Transverse colon (tissue), 4 donors: ENCODE measurements at regions not wholly inside any gene's neighbourhood (a gene's known extent, or its start where the extent isn't known, plus 50 kb on each side); places are given as distances from the start of the nearest gene placed in this dataset.
"Not testable (repeated sequence)": the region's sequence is repeated elsewhere in the genome, so short reads cannot be mapped to it uniquely, and the experiment has no call there.

Experiments used
- DNase-seq: peaks from one replicate; pipeline ENCODE4 v3.0.0-alpha.2; 2019
- H3K27ac ChIP-seq, 4 donors: fragments of 200-600 bp; sonication (generic); 2 replicates each; pipeline ENCODE4 v1.5.1; 2016 to 2018; ENCODE audit warnings: inconsistent platforms in 4 of 4
- H3K27me3 ChIP-seq: fragments of 200-600 bp; sonication (generic); 2 replicates; pipeline ENCODE4 v1.5.1; 2017; ENCODE audit warnings: inconsistent platforms
- H3K36me3 ChIP-seq, 4 donors: fragments of 200-600 bp; sonication (generic); 2 replicates each; pipeline ENCODE4 v1.5.1; 2017 to 2019; ENCODE audit warnings: inconsistent platforms in 4 of 4
- H3K4me1 ChIP-seq, 4 donors: fragments of 200-600 bp; sonication (generic); 2 replicates each; pipeline ENCODE4 v1.5.1; 2017 to 2020; ENCODE audit warnings: inconsistent platforms in 4 of 4
- H3K4me3 ChIP-seq, 4 donors: fragments of 200-600 bp; sonication (generic); 1 replicate in 1 of 4; 2 replicates in 3 of 4; pipeline versions ENCODE4 v1.5.1 to v1.6.1; 2017 to 2019; ENCODE audit warnings: inconsistent platforms in 4 of 4
- H3K9me3 ChIP-seq, 2 donors: fragments of 200-600 bp; sonication (generic); 2 replicates each; pipeline ENCODE4 v1.5.1; 2017 to 2019; ENCODE audit warnings: inconsistent platforms in 2 of 2
- EP300 ChIP-seq: sonication (generic); formaldehyde crosslinking; IDR thresholded peaks from one replicate; pipeline ENCODE4 v1.6.1; 2017; ENCODE audit warnings: antibody characterized with exemption, low read depth
- POLR2A ChIP-seq: fragments of 450-650 bp; IDR thresholded peaks from one replicate; pipeline ENCODE4 v1.6.1; 2016; ENCODE audit warnings: antibody characterized with exemption, mild to moderate bottlenecking, moderate library complexity
- POLR2AphosphoS5 ChIP-seq, 3 donors: sonication (generic); formaldehyde crosslinking; IDR thresholded peaks; one replicate each; pipeline ENCODE4 v1.6.1; 2016; ENCODE audit warnings: antibody characterized with exemption in 3 of 3
- WGBS, 2 donors: methylation state at CpG; one replicate each; pipeline ENCODE4 v1.1.5; 2018; ENCODE audit warnings: low coverage in 1 of 2; 5-methylcytosine and 5-hydroxymethylcytosine counted together
- in situ Hi-C, 4 donors: fragments of 200-750 bp; cut with MboI; loops; one replicate each; pipeline versions ENCODE4 v1.15.0 to v1.15.1; 2017; ENCODE audit warnings: low sequenced_read_pairs in 3 of 4, low pct_ligation_motif_present in 1 of 4, low pct_unique_long_range_greater_than_20kb in 1 of 4
- intact Hi-C: fragments of 100-400 bp; cut with DNase I; formaldehyde crosslinking; loops from one replicate; pipeline ENCODE4 v1.15.1; 2023; ENCODE audit warnings: low total_unique reads
- TF ChIP-seq, protein P1 (sequence below), 5 experiments: fragments of 200-600 bp in 3 of 5; fragments of 450-650 bp in 2 of 5; sonication (generic) in 3 of 5; IDR thresholded peaks; 1 replicate in 2 of 5; 2 replicates in 3 of 5; pipeline ENCODE4 v1.5.1; 2016 to 2017; ENCODE audit warnings: antibody characterized with exemption in 5 of 5, inconsistent platforms in 3 of 5, mild to moderate bottlenecking in 2 of 5, moderate library complexity in 1 of 5

DNA sequence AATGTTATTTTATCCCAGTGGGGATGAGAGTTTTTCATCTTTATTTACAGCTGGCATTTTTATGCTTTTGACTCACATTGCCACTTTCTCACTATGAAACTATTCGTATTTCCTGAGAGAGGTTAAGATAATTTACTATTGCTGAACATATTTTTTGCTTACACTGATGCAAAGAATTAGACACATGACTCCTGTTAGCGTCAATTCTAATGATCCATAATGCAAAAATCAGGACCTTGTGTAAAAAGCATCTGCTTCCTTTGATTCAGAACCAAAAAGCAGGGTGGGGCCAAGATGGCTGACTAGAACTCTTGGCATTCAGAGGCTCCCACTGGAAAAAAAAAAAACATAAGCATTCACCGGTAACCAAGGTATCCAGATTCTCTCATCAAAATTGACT lies 464.8 kb downstream of the SEMA3D start:
- H3K27me3 ChIP-seq: no peaks in the 10 kb centered on the region
- H3K9me3 ChIP-seq: no peaks in the 10 kb centered on the region
- no peak overlapping the region for H3K27ac ChIP-seq
- no peaks in the 10 kb centered on the region for H3K4me1 ChIP-seq
- no peaks in the 10 kb centered on the region for H3K36me3 ChIP-seq
- TF ChIP-seq EP300 (no peak), POLR2A (no peak), POLR2AphosphoS5 (IDR thresholded peaks at IDR 0.05) (no peak)
- TF ChIP-seq, protein P1, sequence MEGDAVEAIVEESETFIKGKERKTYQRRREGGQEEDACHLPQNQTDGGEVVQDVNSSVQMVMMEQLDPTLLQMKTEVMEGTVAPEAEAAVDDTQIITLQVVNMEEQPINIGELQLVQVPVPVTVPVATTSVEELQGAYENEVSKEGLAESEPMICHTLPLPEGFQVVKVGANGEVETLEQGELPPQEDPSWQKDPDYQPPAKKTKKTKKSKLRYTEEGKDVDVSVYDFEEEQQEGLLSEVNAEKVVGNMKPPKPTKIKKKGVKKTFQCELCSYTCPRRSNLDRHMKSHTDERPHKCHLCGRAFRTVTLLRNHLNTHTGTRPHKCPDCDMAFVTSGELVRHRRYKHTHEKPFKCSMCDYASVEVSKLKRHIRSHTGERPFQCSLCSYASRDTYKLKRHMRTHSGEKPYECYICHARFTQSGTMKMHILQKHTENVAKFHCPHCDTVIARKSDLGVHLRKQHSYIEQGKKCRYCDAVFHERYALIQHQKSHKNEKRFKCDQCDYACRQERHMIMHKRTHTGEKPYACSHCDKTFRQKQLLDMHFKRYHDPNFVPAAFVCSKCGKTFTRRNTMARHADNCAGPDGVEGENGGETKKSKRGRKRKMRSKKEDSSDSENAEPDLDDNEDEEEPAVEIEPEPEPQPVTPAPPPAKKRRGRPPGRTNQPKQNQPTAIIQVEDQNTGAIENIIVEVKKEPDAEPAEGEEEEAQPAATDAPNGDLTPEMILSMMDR (IDR thresholded peaks at IDR 0.05): no peak
- 84 to 87% methylated on average over 3 of the region's 3 CpGs for WGBS, 2 donors
- intact Hi-C loops (no loop called here), in situ Hi-C loops (no loop called here)
- no peak overlapping the region for H3K4me3 ChIP-seq
- DNase-seq: no peak

DNA sequence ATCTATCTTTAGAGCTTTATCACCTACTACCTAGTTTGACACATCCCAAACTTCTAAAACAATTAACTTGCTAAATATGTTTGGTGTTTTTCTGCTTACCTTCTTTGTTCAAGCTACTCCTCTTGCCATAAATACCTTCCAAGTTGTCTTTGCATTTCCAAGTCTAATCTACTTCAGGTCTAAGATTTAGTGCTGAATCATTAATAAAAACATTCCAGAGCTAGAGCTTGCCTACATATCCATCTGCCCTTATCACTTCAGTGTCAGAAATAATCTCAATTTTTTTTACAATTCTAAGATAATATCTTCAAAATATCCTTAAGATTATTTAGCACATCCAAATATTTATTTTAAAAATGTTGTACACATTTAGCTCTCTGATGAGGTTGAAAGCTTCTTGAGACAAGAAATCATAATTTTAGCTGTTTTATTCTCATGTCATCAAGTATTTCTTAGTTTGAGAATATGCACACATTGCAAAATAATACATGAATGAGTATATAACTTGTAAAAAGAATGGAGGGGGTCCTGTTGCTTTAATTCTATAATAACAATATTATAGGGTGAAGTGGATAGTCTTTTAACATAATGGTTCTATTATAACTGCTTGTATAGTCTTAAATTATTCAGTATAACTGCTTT lies 466.3 kb downstream of the SEMA3D start:
- no peaks in the 10 kb centered on the region for H3K27me3 ChIP-seq
- H3K27ac ChIP-seq: no peak overlapping the region
- no peaks in the 10 kb centered on the region for H3K4me1 ChIP-seq
- no peaks in the 10 kb centered on the region for H3K9me3 ChIP-seq
- DNase-seq: no peak
- H3K4me3 ChIP-seq: no peak overlapping the region
- TF ChIP-seq EP300 (no peak), POLR2AphosphoS5 (IDR thresholded peaks at IDR 0.05) (no peak), POLR2A (no peak)
- TF ChIP-seq, protein P1 (IDR thresholded peaks at IDR 0.05): no peak
- no peaks in the 10 kb centered on the region for H3K36me3 ChIP-seq
- intact Hi-C loops: no loop called here
- in situ Hi-C loops: no loop called here

DNA sequence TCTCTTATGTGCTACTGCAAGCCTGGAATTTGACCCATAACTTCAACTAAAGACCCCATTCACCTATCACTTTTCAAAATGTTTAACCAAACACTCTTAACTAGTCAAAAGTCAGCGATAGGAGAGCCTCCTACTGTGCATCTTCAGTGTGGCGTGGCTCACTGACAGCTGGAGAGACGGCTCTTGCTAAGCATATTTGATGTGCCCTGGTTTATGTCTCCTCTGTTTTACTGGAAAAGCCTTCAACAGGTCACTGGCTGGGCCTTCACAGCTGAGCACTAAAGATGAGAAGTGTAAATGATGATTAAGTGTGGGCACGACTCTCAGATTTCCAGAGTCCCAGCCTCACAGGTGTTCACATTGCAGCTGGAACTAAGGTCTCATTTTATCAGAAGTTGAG lies 472.1 kb downstream of the SEMA3D start:
- WGBS, 2 donors: 67 to 71% methylated on average over 1 to 4 of the region's 4 CpGs
- in situ Hi-C loops: no loop called here
- no peak for DNase-seq
- Histone ChIP-seq H3K36me3 (no peaks in the 10 kb centered on the region), H3K4me1 (no peaks in the 10 kb centered on the region), H3K9me3 (no peaks in the 10 kb centered on the region), H3K27ac (no peak overlapping the region), H3K27me3 (no peaks in the 10 kb centered on the region), H3K4me3 (no peak overlapping the region)
- intact Hi-C loops: no loop called here
- TF ChIP-seq EP300: no peak
- TF ChIP-seq POLR2A: no peak
- TF ChIP-seq, protein P1 (IDR thresholded peaks at IDR 0.05): no peak
- TF ChIP-seq POLR2AphosphoS5 (IDR thresholded peaks at IDR 0.05): no peak

DNA sequence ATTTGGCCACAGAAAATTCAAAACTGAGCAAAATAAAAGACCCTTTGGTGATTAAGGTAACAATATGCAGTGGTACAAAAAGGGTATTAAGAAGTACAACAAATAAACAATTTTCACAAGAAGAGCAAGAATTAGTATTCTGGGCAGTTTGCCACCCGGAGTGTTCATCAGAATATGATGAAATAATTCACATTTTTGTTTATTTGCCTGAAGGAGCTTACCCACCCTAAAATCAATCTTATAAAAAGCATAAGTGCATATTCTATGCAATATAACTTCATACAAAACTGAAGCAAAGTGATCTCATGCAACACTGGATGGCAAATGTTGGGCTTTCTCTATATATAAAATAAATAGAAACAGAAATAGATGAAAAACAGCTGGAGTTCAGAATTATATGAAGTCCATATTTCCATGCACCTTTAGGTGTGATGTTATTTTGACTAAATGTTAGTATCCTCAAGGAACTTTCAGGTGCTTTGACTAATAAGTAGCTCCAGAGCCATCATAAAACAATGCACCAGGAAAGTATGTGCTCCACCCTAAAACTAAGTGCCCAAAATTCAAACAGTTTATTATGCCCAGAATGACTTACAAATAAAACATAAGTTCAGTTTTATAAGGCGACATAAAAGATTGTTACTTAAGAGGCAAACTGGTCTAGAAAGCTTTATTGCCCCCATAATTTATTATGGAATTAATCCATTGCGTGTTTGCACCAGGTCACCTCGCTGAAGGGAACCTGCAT lies 474.3 kb downstream of the SEMA3D start:
- no peaks in the 10 kb centered on the region for H3K9me3 ChIP-seq
- H3K4me3 ChIP-seq: no peak overlapping the region
- H3K27me3 ChIP-seq: no peaks in the 10 kb centered on the region
- 49 to 65% methylated on average over 4 of the region's 4 CpGs for WGBS, 2 donors
- H3K4me1 ChIP-seq: no peaks in the 10 kb centered on the region
- no peak overlapping the region for H3K27ac ChIP-seq
- TF ChIP-seq, protein P1 (IDR thresholded peaks at IDR 0.05): no peak
- TF ChIP-seq POLR2A (no peak), EP300 (no peak), POLR2AphosphoS5 (IDR thresholded peaks at IDR 0.05) (no peak)
- in situ Hi-C loops (no loop called here), intact Hi-C loops (no loop called here)
- no peaks in the 10 kb centered on the region for H3K36me3 ChIP-seq
- no peak for DNase-seq

DNA sequence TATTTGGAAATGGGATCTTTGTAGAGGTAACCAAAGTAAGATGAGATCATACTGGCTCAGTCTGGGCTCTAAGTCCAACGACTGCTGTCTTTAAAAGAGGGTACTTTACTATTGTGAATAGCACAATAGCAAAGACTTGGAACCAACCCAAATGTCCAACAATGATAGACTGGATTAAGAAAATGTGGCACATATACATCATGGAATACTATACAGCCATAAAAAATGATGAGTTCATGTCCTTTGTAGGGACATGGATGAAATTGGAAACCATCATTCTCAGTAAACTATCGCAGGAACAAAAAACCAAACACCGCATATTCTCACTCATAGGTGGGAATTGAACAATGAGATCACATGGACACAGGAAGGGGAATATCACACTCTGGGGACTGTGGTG lies 476.3 kb downstream of the SEMA3D start:
- WGBS, 2 donors: 85 to 94% methylated on average over 2 to 3 of the region's 3 CpGs
- intact Hi-C loops: not testable (repeated sequence)

More for the DNA sequence above, 476.3 kb downstream of the SEMA3D start:
- H3K27ac ChIP-seq, H3K4me3 ChIP-seq, DNase-seq, in situ Hi-C loops, H3K9me3 ChIP-seq, H3K36me3 ChIP-seq, H3K27me3 ChIP-seq, H3K4me1 ChIP-seq: not testable (repeated sequence)
